H1 (cell line): ENCODE measurements at regions not wholly inside any gene's neighbourhood (a gene's known extent, or its start where the extent isn't known, plus 50 kb on each side); places are given as distances from the start of the nearest gene placed in this dataset.

Experiments
- POLR2A ChIP-seq, 2 experiments: IDR thresholded peaks; 1 replicate in 1 of 2; 2 replicates in 1 of 2; pipeline ENCODE4 v1.6.1; 2011; ENCODE audit warnings: low read depth in 2 of 2, low read length in 2 of 2, mild to moderate bottlenecking in 2 of 2; ENCODE audit errors: control extremely low read depth in 1 of 2
- RFX5 ChIP-seq: IDR thresholded peaks from 2 replicates; pipeline ENCODE4 v1.6.1; 2011; ENCODE audit warnings: low read depth, low read length, improper control_type of control experiment, borderline replicate concordance
- SAP30 ChIP-seq: fragments of 300-600 bp; sonication (generic); IDR thresholded peaks from 2 replicates; pipeline ENCODE4 v1.7.1; 2012; ENCODE audit warnings: low read length, moderate library complexity, mild to moderate bottlenecking, inconsistent platforms; ENCODE audit not compliant: insufficient read depth, insufficient replicate concordance

GRCh38 chrX:106306391-106306947, 138.4 kb downstream of the PWWP3B start (continued):
- TF ChIP-seq POLR2A (IDR thresholded peaks at IDR 0.05; ENCODE audit: control extremely low read depth in 1 of 2, low read depth in 2 of 2, low read length in 2 of 2) = no peak
- no peak for TF ChIP-seq RFX5
- no peak for TF ChIP-seq SAP30
